ENCODE measurements at regions not wholly inside any gene's neighbourhood (a gene's known extent, or its start where the extent isn't known, plus 50 kb on each side); places are given as distances from the start of the nearest gene placed in this dataset.

- TF ChIP-seq CTCF (IDR thresholded peaks at IDR 0.05) (no peak), POLR2A (IDR thresholded peaks at IDR 0.05) (no peak)
These were observed 59.6 kb upstream of the LYZL1 start for GRCh38 chr10:29229258-29229705.

Data from stomach (tissue), 4 donors.